ENCODE measurements at regions not wholly inside any gene's neighbourhood (a gene's known extent, or its start where the extent isn't known, plus 50 kb on each side); places are given as distances from the start of the nearest gene placed in this dataset.

- no peak for DNase-seq
Observed at GRCh38 chr9:84593352-84593751, 76.2 kb upstream of the NTRK2 start.

GRCh38 chr9:84597131-84597530 is 72.4 kb upstream of the NTRK2 start:
- DNase-seq = no peak

GRCh38 chr9:84598921-84599636 is 70.5 kb upstream of the NTRK2 start:
- DNase-seq = no peak

- no peak for DNase-seq
Observed at GRCh38 chr9:84600739-84601138, 68.8 kb upstream of the NTRK2 start.

- DNase-seq = no peak
Observed at GRCh38 chr9:84604223-84604622, 65.3 kb upstream of the NTRK2 start.

GRCh38 chr9:84609779-84610178 is 59.8 kb upstream of the NTRK2 start:
- no peak for DNase-seq

- no peak for DNase-seq
Observed at GRCh38 chr9:84613431-84613830, 56.1 kb upstream of the NTRK2 start.

- DNase-seq = no peak
Observed at GRCh38 chr9:84615544-84615943, 54.0 kb upstream of the NTRK2 start.

GRCh38 chr9:84617411-84618029 is 52.0 kb upstream of the NTRK2 start:
- DNase-seq = no peak
